Embryonic facial prominence (tissue), 1 donor: ENCODE measurements at regions not wholly inside any gene's neighbourhood (a gene's known extent, or its start where the extent isn't known, plus 50 kb on each side); places are given as distances from the start of the nearest gene placed in this dataset.
A peak's percentile ranks its signal among the peaks of the same experiment; 100 is the strongest.

Source experiments
- DNase-seq: peaks from one replicate; pipeline ENCODE4 v3.0.0-alpha.2; 2016; ENCODE audit errors: extremely low spot score

GRCh38 chr4:138964716-138965426, 50.7 kb upstream of the NOCT start:
- no peak for DNase-seq

GRCh38 chr4:138963412-138963811, 52.2 kb upstream of the NOCT start:
- no peak for DNase-seq

GRCh38 chr4:138961664-138962063, 53.9 kb upstream of the NOCT start:
- no peak for DNase-seq

GRCh38 chr4:138961129-138961528, 54.5 kb upstream of the NOCT start:
- no peak for DNase-seq

GRCh38 chr4:138960175-138960710, 55.3 kb upstream of the NOCT start:
- DNase-seq, result no peak

GRCh38 chr4:138959097-138959815, 56.3 kb upstream of the NOCT start:
- DNase-seq, result no peak

- DNase-seq, result no peak
These were observed 57.1 kb upstream of the NOCT start for GRCh38 chr4:138958519-138958918.

- DNase-seq, result no peak
These were observed 58.3 kb upstream of the NOCT start for GRCh38 chr4:138957302-138957701.

GRCh38 chr4:138954428-138954827, 61.2 kb upstream of the NOCT start:
- no peak for DNase-seq

- DNase-seq, result peak; percentile 34
These were observed 61.6 kb upstream of the NOCT start for GRCh38 chr4:138953961-138954371.

- DNase-seq, result no peak
These were observed 63.2 kb upstream of the NOCT start for GRCh38 chr4:138952411-138952810.

- DNase-seq, result no peak
These were observed 63.8 kb upstream of the NOCT start for GRCh38 chr4:138951764-138952163.

GRCh38 chr4:138949866-138950265, 65.7 kb upstream of the NOCT start:
- DNase-seq, result no peak

GRCh38 chr4:138948918-138949317, 66.7 kb upstream of the NOCT start:
- no peak for DNase-seq

- no peak for DNase-seq
These were observed 69.3 kb upstream of the NOCT start for GRCh38 chr4:138946306-138946705.

- no peak for DNase-seq
These were observed 69.7 kb upstream of the NOCT start for GRCh38 chr4:138945840-138946239.

GRCh38 chr4:138945401-138945800, 70.2 kb upstream of the NOCT start:
- no peak for DNase-seq

- DNase-seq, result no peak
These were observed 71.7 kb upstream of the NOCT start for GRCh38 chr4:138943893-138944292.

- no peak for DNase-seq
These were observed 74.5 kb upstream of the NOCT start for GRCh38 chr4:138941037-138941436.

- no peak for DNase-seq
These were observed 75.6 kb upstream of the NOCT start for GRCh38 chr4:138939960-138940359.

- peak; percentile 56 for DNase-seq
These were observed 77.3 kb upstream of the NOCT start for GRCh38 chr4:138938366-138938690.

GRCh38 chr4:138935135-138935807, 80.3 kb upstream of the NOCT start:
- DNase-seq, result no peak

- no peak for DNase-seq
These were observed 88.5 kb upstream of the NOCT start for GRCh38 chr4:138927072-138927471.
